ENCODE measurements at regions not wholly inside any gene's neighbourhood (a gene's known extent, or its start where the extent isn't known, plus 50 kb on each side); places are given as distances from the start of the nearest gene placed in this dataset.
"Not testable (repeated sequence)": the region's sequence is repeated elsewhere in the genome, so short reads cannot be mapped to it uniquely, and the experiment has no call there.

DNA sequence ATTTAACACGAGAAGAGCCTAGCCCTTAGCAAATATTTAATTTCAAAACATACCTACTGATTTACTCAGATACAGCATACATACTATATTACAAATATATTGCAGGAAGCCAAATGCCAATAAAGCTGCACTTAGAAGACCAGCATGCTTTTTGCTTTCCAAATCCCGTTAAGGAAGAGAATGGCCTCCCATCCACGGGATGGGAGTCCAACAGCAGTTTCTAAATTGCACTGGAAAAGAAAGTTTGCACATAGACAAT lies 156.3 kb upstream of the FOXN3 start:
- no peak for DNase-seq (ENCODE audit: extremely low read depth in 1 of 2, low read depth in 1 of 2)

DNA sequence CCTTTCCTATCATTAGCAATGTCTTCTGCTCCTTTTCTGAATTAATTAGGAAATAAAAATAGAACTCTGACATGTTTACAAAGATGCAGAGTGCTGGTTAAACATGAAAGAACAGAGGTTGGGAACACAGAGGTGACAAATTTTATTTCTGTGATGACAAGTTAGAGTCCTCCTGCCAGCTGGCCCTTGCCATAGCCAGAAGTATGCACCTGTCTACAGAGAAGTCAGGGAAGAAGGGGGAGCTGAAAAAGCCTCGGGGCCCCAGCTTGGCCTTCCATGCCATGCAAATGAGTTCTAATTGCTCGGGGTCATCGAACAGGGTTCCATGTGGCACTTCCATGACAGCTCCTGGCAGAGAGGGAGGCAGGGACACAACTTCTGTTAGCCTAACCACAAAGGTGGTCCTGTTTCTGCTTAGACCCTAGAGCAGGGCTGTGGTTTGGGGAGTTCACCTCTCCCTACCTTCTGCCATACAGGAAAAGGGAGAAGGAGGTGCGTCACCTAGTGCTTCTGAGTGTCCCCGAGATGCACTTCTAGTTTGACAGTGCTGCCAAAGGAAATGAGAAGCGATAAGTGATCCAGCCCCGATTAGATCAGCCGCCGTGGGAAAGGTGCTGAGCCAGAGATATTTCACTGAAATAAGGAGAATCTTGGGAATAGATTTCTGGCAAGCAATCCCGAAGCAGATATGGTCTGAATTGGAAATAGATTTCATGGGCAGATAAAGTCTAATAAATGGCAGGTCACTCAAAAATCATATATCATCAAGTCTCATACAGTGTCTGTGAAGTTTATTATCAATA lies 155.8 kb upstream of the FOXN3 start:
- DNase-seq (ENCODE audit: extremely low read depth in 1 of 2, low read depth in 1 of 2): no peak

DNA sequence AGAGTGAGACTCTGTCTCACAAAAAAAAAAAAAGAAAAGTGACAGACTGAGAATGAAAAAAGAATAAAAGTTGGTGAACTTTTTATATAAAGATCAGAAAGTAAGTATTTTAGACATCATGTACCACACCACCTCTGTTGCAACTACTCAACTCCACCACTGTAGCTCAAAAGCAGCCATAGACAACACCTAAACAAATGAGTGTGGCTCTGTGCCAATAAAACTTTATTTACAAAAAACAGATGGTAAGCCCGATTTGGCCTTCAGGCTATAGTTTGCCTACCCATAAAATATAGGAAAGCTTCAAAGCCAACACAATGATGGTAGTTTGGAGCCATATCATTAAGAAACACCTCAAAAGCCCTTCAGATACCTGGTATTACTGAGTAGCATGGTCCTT lies 154.5 kb upstream of the FOXN3 start:
- DNase-seq (ENCODE audit: extremely low read depth in 1 of 2, low read depth in 1 of 2): no peak

DNA sequence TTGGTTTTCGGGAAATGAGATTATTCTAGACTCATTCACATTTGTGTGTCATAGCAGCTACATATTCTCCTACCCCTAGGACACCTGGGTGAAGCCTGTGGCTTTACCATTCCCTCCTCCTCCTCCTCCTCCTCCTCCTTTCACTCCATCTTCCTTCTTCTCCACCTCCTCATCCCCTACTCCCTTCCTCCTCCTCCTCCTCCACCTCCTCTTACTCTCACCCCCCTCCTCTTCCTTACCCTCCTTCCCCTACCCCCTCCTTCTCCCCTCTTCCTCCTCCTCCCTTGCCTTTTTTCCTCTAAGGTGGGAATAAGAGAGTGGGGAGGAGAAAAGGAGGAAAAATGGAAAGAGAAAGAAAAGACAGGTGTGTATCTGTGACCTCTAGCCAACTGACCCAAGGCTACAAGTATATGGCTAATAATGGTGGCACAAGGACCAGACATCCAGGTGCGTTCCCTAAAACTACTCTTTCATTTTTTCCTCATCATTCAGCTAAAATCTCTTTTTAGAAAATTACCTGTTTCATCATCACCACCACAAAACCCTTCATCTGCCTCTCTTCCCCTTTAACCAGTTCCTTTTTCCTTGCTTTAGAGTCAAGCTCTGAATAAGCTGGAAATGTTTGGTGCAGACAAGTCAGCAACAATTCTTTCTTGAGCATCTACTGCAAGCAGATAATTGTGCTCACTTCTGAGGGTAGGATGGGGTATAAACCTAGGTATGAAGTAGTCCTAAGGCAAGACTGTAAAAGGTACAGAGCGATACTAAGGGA lies 149.8 kb upstream of the FOXN3 start:
- no peak for DNase-seq (ENCODE audit: extremely low read depth in 1 of 2, low read depth in 1 of 2)

DNA sequence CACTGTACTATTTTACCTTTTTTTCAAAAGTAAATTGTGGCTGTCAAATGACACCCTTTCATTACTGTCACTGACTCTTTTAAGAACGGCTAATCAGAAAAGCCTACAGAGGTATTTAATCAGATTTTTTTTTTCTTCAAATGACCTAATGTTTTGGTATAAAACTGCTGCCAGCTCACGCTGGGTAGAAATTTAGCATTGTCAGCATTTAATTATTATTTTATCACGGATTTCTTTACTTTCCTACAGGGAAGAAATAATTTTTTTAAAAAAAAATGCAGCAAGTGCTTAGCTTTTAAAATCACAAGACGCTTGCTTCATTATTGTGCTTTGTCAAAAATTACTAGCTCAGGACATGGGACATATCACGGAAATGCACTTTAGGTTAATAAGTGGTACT lies 149.1 kb upstream of the FOXN3 start:
- DNase-seq (ENCODE audit: extremely low read depth in 1 of 2, low read depth in 1 of 2): no peak

DNA sequence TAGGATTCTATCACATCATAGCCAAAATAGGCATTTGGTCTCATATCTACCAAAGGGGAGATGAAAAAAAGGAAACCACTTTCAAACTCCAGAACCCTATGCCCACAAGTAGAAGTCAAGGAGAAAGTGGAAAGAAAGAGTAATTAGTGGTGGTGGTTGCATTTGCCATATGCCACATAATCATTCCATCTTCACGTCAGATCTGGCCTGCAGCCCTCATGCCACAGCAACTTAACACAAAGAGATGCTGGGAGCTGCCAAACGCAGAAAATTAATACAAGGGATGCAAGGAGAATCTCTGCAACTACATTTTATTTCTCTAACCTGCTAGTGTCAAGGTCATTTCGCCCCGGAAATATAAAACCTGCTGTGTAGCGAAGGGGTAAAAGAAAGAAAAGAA lies 148.6 kb upstream of the FOXN3 start:
- DNase-seq (ENCODE audit: extremely low read depth in 1 of 2, low read depth in 1 of 2): no peak

DNA sequence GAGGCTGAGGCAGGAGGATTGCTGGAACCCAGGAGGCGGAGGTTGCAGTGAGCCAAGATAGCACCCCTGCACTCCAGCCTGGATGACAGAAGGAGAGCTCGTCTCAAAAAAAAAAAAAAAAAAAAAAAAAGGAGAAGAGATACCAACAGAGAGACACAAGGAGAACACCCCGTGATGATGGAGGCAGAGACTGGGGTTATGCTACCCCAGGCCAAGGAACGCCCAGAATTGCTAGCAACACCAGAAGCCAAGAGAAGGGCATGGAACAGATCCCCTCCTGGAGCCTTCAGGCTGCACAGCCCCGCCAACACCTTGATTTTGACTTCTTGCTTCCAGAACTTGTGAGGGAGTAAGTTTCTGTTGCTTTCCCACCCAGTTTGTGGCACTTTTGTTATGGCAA lies 148.0 kb upstream of the FOXN3 start:
- no peak for DNase-seq (ENCODE audit: extremely low read depth in 1 of 2, low read depth in 1 of 2)

DNA sequence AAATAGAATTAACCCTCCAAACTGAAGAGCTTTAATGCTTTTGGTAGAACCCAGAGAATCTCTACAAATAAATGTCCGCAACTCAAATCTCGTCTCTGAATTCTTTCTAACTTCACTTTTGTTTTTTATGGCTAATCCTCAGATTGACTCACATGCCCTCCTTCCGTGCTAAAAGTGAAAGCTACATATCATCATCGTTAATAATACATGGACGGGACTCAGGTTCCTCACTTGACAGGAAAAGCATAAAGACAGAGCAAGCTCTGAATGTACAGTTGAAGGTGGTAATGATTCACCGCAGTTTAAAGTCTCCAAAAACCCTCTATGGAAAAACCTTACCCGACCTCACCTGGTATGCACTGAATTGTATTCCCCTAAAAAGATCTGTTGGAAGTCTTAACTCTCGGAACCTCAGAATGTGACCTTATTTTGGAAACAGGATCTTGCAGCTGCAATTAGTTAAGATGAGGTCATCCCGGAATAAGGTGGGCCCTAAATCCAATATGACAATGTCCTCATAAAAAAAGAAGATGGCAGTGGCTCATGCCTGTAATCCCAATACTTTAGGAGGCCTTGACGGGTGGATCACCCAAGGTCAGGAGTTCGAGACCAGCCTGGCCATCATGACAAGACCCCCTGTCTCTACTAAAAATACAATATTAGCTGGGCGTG lies 147.4 kb upstream of the FOXN3 start:
- DNase-seq (ENCODE audit: extremely low read depth in 1 of 2, low read depth in 1 of 2): no peak

DNA sequence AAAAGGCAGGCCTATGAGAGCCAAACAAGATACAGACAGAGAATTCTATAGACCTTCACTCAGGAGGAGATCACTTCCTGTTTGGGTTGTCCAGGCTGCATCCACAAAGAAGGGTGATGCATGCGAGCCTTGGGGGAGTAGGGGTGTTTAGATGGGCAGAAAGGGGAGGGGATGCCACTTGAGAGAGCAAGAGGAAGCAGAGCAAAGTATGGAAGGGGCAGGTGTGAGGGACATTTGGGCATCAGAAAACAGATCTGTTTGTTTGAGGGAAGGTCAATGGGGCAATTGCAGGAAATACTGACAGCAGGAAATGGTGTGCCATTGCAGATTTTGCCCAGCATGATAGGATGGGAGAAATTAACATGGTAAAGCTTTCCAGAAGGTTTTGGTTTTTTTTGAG lies 146.4 kb upstream of the FOXN3 start:
- no peak for DNase-seq (ENCODE audit: extremely low read depth in 1 of 2, low read depth in 1 of 2)

DNA sequence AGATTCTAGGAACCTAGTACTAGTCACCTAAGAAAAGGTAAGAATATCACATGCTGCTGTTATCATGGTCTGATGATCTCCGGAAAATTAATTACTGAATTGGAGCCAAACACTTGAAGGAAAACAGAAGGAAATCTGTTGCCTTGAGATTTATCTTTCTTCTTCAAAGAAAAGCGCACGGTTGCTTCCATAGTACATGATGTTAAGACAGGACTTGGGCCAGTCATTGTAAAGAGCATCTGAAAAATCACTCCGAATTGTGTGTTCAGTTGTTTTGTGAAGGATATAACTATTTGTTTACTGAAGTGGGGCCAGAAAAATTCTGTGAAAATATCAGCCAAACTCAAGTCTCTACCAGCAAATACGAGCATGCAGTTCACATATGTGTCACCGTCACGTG lies 134.9 kb upstream of the FOXN3 start:
- DNase-seq (ENCODE audit: extremely low read depth in 1 of 2, low read depth in 1 of 2): no peak

DNA sequence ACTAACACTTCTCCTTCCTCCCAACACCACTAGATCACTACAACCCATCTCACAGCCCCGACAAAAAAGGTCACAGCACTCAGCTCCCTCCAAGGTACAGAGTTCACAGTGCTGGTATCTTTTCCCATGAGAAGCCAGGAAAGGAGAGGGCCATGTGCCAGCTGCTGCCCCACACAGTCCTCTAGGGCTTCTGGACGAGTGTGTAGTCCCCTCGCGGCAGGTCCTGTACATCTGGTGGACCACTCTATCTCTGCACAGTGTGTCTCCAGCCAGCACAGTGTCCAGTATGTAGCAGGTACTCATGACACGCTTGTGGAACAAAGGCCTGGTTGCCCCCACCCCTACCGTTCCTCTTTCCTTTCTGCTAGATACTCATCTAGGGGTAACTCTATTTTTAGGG lies 134.4 kb upstream of the FOXN3 start:
- DNase-seq (ENCODE audit: extremely low read depth in 1 of 2, low read depth in 1 of 2): no peak

DNA sequence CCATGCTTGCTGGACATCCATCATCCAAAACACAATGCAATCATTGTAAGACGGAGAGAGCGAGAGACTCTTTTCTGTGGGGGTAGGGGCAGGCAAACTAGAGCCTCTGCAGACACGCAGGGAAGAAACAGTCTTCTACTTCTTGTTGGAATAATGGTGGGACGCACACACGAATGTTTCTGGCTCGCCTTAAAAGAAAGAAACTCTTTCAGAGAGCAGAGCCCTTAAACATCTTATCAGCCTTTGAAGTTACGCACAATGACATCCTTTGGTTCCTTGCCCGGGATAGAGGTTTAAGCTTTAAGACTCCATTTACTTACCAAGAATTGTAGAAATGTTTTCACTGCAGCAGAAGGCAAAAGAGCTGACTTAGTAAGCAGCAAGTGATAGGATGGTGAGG lies 133.8 kb upstream of the FOXN3 start:
- no peak for DNase-seq (ENCODE audit: extremely low read depth in 1 of 2, low read depth in 1 of 2)

DNA sequence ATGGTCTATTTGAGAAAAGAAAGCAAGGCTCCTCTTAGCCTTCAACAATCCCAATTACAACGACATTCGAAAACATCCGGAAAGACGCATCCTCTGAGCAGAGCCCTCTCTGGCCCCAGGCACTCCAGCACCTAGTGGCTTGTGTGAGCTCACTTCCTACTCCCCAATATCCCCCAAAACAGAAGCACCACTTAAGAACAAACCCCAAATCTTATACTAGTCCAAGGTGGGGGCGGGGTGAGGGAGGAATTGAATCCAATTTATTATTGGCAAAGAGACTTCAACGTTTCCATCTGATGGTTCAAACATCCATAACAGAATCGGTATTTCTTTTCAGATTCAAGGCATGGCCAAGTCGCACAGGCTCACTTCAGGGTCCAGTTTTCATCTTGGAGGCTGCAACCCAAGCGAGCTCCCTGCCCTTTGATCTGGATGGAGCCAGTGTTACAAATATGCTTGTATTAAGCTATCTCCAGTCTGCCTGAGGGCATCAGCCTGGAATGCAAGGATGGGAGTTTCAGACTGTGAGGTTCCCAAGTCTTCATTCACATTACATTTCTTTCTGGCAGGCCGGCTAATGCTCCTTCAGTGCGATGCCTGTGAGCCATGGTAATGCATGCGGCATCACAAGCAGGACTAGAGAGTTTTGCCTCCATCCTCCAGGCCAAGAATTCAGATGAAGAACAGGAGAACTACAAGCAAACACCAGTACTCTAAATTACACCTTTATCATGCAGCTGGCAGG lies 132.5 kb upstream of the FOXN3 start:
- no peak for DNase-seq (ENCODE audit: extremely low read depth in 1 of 2, low read depth in 1 of 2)

DNA sequence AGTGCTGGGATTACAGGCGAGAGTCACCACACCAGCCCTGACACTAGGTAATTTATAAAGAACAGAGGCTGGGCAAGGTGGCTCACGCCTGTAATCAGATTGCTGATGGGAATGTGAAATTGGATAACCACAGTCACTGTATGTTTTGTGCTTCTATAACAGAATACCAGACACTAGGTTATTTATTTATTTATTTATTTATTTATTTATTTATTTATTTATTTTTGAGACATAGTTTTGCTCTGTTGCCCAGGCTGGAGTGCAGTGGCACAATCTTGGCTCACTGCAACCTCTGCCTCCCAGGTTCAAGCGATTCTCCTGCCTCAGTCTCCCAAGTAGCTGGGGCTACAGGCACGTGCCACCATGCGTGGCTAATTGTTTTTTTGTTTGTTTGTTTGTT lies 130.0 kb upstream of the FOXN3 start:
- DNase-seq (ENCODE audit: extremely low read depth in 1 of 2, low read depth in 1 of 2): not testable (repeated sequence)

DNA sequence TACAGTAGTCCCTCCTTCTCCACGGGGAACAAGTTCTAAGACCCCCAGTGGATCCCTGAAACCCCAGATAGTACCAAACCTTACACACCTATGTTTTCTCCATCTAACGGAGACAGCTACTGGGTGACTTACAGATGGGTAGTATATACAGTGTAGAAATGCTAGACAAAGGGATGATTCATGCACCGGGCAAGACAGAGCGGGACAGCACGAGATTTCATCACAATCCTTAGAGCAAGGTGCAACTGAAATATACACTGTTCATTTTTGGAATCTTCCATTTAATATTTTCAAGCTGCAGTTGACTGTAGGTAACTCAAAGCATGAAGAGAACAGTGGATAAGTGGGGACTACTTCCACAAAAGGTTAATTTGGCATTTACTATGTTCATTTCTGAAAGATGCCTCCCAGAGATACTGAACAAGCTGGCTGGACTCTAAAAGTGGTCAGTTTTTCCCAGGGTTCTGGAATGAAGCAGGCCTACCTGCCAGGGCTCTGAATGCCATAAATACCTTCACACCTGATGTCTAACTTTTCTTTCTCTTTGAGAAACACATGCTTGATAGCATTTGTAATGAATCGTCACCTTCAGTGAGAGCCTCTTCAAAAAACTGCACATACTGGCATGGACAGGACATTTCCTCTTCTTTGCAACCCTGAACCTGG lies 127.7 kb upstream of the FOXN3 start:
- no peak for DNase-seq (ENCODE audit: extremely low read depth in 1 of 2, low read depth in 1 of 2)

DNA sequence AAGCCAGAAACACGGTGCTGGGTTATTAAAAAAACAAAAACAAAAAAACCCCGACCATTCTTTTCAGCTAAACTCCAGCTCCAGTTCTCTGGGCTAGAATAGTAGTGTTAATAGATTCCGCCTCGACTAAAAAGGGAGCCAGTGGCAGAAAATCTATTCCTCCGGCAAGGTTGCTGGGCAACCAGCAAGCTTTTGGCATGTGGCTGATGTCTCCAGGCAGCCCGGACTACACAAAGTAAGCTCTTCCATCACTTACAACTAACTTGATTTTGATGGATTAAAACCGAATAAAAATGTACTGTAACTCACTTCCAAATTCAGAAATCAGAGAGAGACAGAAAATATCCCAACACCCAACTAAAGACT lies 126.4 kb upstream of the FOXN3 start:
- DNase-seq (ENCODE audit: extremely low read depth in 1 of 2, low read depth in 1 of 2): no peak

DNA sequence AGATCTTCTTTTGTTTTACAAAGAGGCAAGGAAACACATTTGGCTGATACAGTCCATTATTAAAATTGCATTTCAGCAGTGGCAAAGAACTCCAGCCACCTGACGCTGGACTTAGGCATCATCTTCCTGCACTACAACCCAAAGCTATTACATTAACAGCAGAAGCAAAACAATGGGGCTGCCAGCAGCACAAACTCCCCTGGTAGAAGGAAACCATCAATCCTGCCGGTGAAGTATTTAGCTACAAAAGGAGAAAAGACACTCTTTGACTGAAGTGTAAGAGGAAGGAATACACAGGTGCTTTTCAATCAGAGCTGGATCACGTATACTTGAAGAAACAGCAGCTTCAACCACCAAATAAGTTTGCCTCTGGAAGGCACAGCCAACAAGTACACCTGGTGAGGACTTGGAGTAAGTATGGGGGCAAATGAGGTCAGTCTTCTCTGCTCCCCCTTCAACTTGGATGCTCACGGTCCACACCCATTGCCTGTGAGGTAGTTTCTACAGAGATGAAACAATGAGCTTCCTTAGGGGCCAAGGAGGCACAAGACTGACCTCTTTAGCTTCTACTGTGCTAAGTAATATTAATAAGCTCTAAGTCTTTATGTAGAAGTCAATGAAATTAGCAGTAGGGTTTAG lies 125.9 kb upstream of the FOXN3 start:
- DNase-seq (ENCODE audit: extremely low read depth in 1 of 2, low read depth in 1 of 2): no peak

DNA sequence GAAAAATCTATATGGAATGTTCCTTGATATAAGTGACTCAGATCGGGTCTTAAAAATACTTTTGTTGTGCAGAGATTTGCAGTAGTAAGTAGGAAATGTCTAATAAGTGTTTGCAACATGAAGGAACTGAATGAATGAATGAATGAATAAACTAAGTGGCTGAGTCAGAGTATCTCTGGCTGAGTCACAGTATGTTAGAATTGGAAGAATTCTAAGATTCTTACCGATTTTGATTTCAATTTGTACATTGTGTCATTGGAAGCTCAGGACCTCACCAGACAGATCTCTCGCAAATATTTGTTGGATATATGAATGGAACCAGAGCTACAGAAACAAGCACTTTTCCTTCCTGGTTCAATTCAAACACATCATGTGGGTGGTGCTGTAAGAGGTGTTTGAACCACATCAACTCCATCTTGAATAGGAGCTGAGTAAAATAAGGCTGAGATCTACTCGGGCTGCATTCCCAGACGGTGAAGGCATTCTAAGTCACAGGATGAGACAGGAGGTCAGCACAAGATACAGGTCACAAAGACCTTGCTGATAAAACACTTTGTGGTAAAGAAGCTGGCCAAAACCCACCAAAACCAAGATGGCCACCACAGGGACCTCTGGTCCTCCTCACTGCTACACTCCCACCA lies 123.9 kb upstream of the FOXN3 start:
- DNase-seq (ENCODE audit: extremely low read depth in 1 of 2, low read depth in 1 of 2): no peak

DNA sequence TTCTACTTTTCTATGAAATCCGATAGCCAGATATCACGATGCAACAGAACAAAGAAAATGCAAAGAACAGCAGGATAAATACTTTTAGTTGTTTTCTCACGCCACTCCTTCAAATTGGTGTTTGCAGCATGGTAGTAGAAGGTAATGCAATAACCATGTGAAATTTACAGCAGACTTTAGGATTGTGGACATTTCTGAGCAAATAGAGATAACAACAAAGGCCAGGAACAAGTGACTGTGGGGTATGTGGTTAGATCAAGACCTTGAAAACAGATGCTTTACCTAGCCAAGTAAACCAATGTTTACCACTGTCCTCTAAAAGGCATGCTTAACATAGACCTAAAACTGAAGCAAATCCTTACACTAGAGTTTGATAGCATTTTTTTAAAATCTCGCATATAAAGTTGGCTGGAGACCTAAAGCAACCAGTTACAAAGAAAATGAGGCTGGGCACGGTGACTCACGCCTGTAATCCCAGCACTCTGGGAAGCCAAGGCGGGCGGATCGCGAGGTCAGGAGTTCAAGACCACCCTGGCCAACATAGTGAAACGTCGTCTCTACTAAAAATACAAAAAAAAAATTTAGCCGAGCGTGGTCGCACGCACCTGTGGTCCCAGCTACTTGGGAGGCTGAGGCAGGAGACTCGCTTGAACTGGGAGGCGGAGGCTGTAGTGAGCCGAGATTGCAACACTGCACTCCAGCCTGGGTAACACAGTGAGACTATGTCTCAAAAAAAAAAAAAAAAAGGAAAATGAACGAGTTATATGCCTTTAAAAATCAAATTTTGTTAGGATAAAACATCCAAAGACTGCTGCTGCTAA lies 123.2 kb upstream of the FOXN3 start:
- no peak for DNase-seq (ENCODE audit: extremely low read depth in 1 of 2, low read depth in 1 of 2)
